ENCODE measurements at regions not wholly inside any gene's neighbourhood (a gene's known extent, or its start where the extent isn't known, plus 50 kb on each side); places are given as distances from the start of the nearest gene placed in this dataset.

GRCh38 chr12:24522736-24523135 is 426.2 kb downstream of the BCAT1 start:
- Histone ChIP-seq H3K27ac (ENCODE audit: insufficient read depth, low read length) (no peak overlapping the region), H3K56ac (ENCODE audit: extremely low read depth, insufficient read depth, low read length) (no peak overlapping the region), H3K36me3 (ENCODE audit: control insufficient read depth, insufficient read depth, low read length) (no peaks in the 10 kb centered on the region), H2BK20ac (ENCODE audit: low read depth, low read length) (no peak overlapping the region), H4K8ac (ENCODE audit: low read depth in 2 of 2, low read length in 2 of 2) (no peak overlapping the region), H3K4me2 (ENCODE audit: low read depth, low read length) (no peak overlapping the region), H3K4ac (ENCODE audit: low read depth, low read length) (no peak overlapping the region), H3K27me3 (ENCODE audit: control insufficient read depth, insufficient read depth, low read length) (no peaks in the 10 kb centered on the region), H3K9me3 (ENCODE audit: control insufficient read depth, insufficient read depth, low read length) (peaks cover 8% of the 10 kb centered on the region), H2BK15ac (ENCODE audit: low read depth, low read length) (no peak overlapping the region), H4K5ac (ENCODE audit: low read depth, low read length) (no peak overlapping the region), H3K9me1 (ENCODE audit: insufficient read depth, low read length) (peaks cover 2% of the 10 kb centered on the region; the same call in 1 of the 2 replicates), H3K79me1 (ENCODE audit: low read depth in 1 of 2, low read length in 2 of 2) (peaks cover 6 to 16% of the 10 kb centered on the region in 2 experiments), H3K4me1 (ENCODE audit: control insufficient read depth, insufficient read depth, low read length) (no peaks in the 10 kb centered on the region), H2BK5ac (ENCODE audit: low read depth, low read length, poor library complexity, severe bottlenecking) (no peak overlapping the region), H4K91ac (ENCODE audit: insufficient read depth, low read depth, low read length) (no peak overlapping the region), H3K9ac (ENCODE audit: low read depth, low read length) (no peak overlapping the region), H2BK120ac (ENCODE audit: low read depth, low read length) (no peak overlapping the region), H3K14ac (replicated peaks; ENCODE audit: low read depth, low read length) (no peak overlapping the region), H2AK5ac (ENCODE audit: low read depth, low read length) (no peak overlapping the region), H4K20me1 (ENCODE audit: insufficient read depth, low read length) (no peaks in the 10 kb centered on the region), H3K18ac (ENCODE audit: low read depth, low read length) (no peak overlapping the region), H2AK9ac (replicated peaks; ENCODE audit: low read depth, low read length, poor library complexity) (no peak overlapping the region), H3K23ac (ENCODE audit: low read depth, low read length) (no peak overlapping the region), H2AFZ (replicated peaks; ENCODE audit: low read length, poor library complexity) (no peak overlapping the region), H3K4me3 (ENCODE audit: insufficient read depth, low read depth, low read length) (no peak overlapping the region)
- dilution Hi-C loops (cut with HindIII; ENCODE audit: low sequenced_read_pairs, unreplicated experiment) (no loop called here), in situ Hi-C loops (cut with MboI; ENCODE audit: low sequenced_read_pairs) (no loop called here), intact Hi-C loops (cut with micrococcal nuclease) (no loop called here)
- ATAC-seq (ENCODE audit: low read depth) (no peak), DNase-seq (no peak)
- WGBS, 2 experiments (ENCODE audit: extremely low coverage in 2 of 2, insufficient read length in 1 of 2): no CpG with 5 or more reads among the region's 1 CpG
- ChIA-PET CTCF (no interaction called here), POLR2A (ENCODE audit: unreplicated experiment) (no interaction called here)
- no peak for TF ChIP-seq SMC3 (IDR thresholded peaks at IDR 0.05; ENCODE audit: low read depth, low read length)
- TF ChIP-seq POLR2A (IDR thresholded peaks at IDR 0.05; ENCODE audit: low read depth, low read length): no peak
- no peak for TF ChIP-seq CEBPB (IDR thresholded peaks at IDR 0.05; ENCODE audit: low read depth, low read length)
- TF ChIP-seq MAZ (IDR thresholded peaks at IDR 0.05; ENCODE audit: borderline replicate concordance, low read depth, low read length): no peak
- no peak for TF ChIP-seq ELK1 (IDR thresholded peaks at IDR 0.05; ENCODE audit: borderline replicate concordance, low read depth, low read length)
- TF ChIP-seq USF2 (IDR thresholded peaks at IDR 0.05; ENCODE audit: low read depth, low read length): no peak
- TF ChIP-seq RCOR1 (IDR thresholded peaks at IDR 0.05; ENCODE audit: insufficient replicate concordance, low read length): no peak
- TF ChIP-seq MAFK (IDR thresholded peaks at IDR 0.05; ENCODE audit: low read depth, low read length): no peak
- TF ChIP-seq RAD21 (IDR thresholded peaks at IDR 0.05; ENCODE audit: low read length): no peak
- no peak for TF ChIP-seq FOS (IDR thresholded peaks at IDR 0.05; ENCODE audit: low read depth, low read length)
- no peak for TF ChIP-seq RFX5 (IDR thresholded peaks at IDR 0.05; ENCODE audit: low read depth, low read length)
- BruUV-seq (replicated peaks): no TSS peak

Measured in IMR-90 (cell line).